ENCODE measurements at regions not wholly inside any gene's neighbourhood (a gene's known extent, or its start where the extent isn't known, plus 50 kb on each side); places are given as distances from the start of the nearest gene placed in this dataset.

DNA sequence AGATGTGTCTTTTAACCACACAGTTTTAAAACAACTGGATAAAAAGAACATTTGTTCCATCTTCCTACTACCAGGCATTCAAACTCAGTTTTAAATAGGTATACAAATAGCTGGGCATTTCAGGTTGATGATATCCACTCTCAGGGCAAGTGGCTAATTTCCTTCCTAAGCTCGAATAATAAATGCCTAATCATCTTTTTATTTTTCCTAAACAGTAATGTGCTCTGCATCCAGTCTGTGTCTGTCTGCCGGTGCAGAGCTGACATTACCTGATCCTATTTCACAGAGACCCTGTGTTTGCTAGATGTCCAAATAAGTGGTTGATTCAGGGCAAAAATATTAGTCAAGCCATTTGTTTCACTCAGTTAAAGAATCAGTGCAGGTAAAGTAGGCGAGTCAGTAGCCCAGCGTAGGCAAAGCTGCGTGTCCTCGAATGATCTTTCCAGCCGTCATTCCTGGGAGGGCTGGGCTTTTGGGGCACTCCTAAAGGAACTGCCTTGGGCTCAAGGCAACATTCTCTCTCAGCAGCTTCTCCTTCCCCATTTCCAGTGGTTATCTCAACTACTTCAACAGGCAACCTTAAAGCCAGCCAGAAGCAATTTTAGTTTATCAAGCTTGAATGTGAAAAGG, 74.2 kb upstream of the BMP2 start:
- Histone ChIP-seq H3K9me3 (ENCODE audit: insufficient read depth, low read depth, low read length) (no peaks in the 10 kb centered on the region), H3K27me3 (ENCODE audit: insufficient read depth, low read length) (no peaks in the 10 kb centered on the region), H3K4me3 (ENCODE audit: insufficient read depth, low read depth, low read length) (no peak overlapping the region), H3K4me1 (ENCODE audit: insufficient read depth, low read length) (no peaks in the 10 kb centered on the region), H3K4me2 (ENCODE audit: low read length) (no peak overlapping the region), H3K79me2 (ENCODE audit: insufficient read depth, low read length) (no peaks in the 10 kb centered on the region), H3K36me3 (ENCODE audit: insufficient read depth, low read length) (no peaks in the 10 kb centered on the region), H4K20me1 (ENCODE audit: insufficient read depth, low read length) (no peaks in the 10 kb centered on the region), H3K27ac (ENCODE audit: low read depth, low read length) (no peak overlapping the region), H3K9ac (ENCODE audit: low read length) (no peak overlapping the region), H2AFZ (ENCODE audit: low read depth, low read length) (no peak overlapping the region)
- DNase-seq (ENCODE audit: low read depth) (no peak), FAIRE-seq (no peak)
- Mint-ChIP-seq H3K4me3 (ENCODE audit: unreplicated experiment) (no peak overlapping the region), H3K4me1 (ENCODE audit: low read depth, unreplicated experiment) (peaks cover 18% of the 10 kb centered on the region), H3K9me3 (ENCODE audit: unreplicated experiment) (no peaks in the 10 kb centered on the region), H3K36me3 (ENCODE audit: low read depth, unreplicated experiment) (no peaks in the 10 kb centered on the region), H3K27ac (ENCODE audit: unreplicated experiment) (no peak overlapping the region), H3K27me3 (ENCODE audit: low read depth, unreplicated experiment) (no peaks in the 10 kb centered on the region)
- TF ChIP-seq CTCF (IDR thresholded peaks at IDR 0.05; ENCODE audit: insufficient read depth, low read depth, low read length) (no peak), EZH2 (IDR thresholded peaks at IDR 0.05; ENCODE audit: insufficient read depth, low read length) (no peak)

GRCh38 chr20:6692566-6693173, 74.8 kb upstream of the BMP2 start:
- Mint-ChIP-seq H3K27ac (ENCODE audit: unreplicated experiment) (no peak overlapping the region), H3K27me3 (ENCODE audit: low read depth, unreplicated experiment) (no peaks in the 10 kb centered on the region), H3K4me1 (ENCODE audit: low read depth, unreplicated experiment) (peaks cover 12% of the 10 kb centered on the region), H3K4me3 (ENCODE audit: unreplicated experiment) (no peak overlapping the region), H3K36me3 (ENCODE audit: low read depth, unreplicated experiment) (no peaks in the 10 kb centered on the region), H3K9me3 (ENCODE audit: unreplicated experiment) (no peaks in the 10 kb centered on the region)
- no peak for DNase-seq (ENCODE audit: low read depth)
- no peak overlapping the region for H3K9ac ChIP-seq (ENCODE audit: low read length)
- H3K4me2 ChIP-seq (ENCODE audit: low read length) = no peak overlapping the region
- H3K27ac ChIP-seq (ENCODE audit: low read depth, low read length) = no peak overlapping the region
- H3K79me2 ChIP-seq (ENCODE audit: insufficient read depth, low read length) = no peaks in the 10 kb centered on the region
- H2AFZ ChIP-seq (ENCODE audit: low read depth, low read length) = no peak overlapping the region
- H3K9me3 ChIP-seq (ENCODE audit: insufficient read depth, low read depth, low read length) = no peaks in the 10 kb centered on the region
- TF ChIP-seq CTCF (IDR thresholded peaks at IDR 0.05; ENCODE audit: insufficient read depth, low read depth, low read length) = no peak
- TF ChIP-seq EZH2 (IDR thresholded peaks at IDR 0.05; ENCODE audit: insufficient read depth, low read length) = no peak
- no peaks in the 10 kb centered on the region for H3K27me3 ChIP-seq (ENCODE audit: insufficient read depth, low read length)
- no peak for FAIRE-seq
- H3K4me1 ChIP-seq (ENCODE audit: insufficient read depth, low read length) = no peaks in the 10 kb centered on the region
- no peaks in the 10 kb centered on the region for H4K20me1 ChIP-seq (ENCODE audit: insufficient read depth, low read length)
- H3K36me3 ChIP-seq (ENCODE audit: insufficient read depth, low read length) = no peaks in the 10 kb centered on the region
- no peak overlapping the region for H3K4me3 ChIP-seq (ENCODE audit: insufficient read depth, low read depth, low read length)

GRCh38 chr20:6691516-6691915, 76.0 kb upstream of the BMP2 start:
- no peaks in the 10 kb centered on the region for H3K36me3 Mint-ChIP-seq (ENCODE audit: low read depth, unreplicated experiment)
- H3K27ac ChIP-seq (ENCODE audit: low read depth, low read length) = no peak overlapping the region
- no peak overlapping the region for H3K4me2 ChIP-seq (ENCODE audit: low read length)
- no peak overlapping the region for H3K4me3 ChIP-seq (ENCODE audit: insufficient read depth, low read depth, low read length)
- no peaks in the 10 kb centered on the region for H3K27me3 Mint-ChIP-seq (ENCODE audit: low read depth, unreplicated experiment)
- H3K9me3 Mint-ChIP-seq (ENCODE audit: unreplicated experiment) = no peaks in the 10 kb centered on the region
- no peak overlapping the region for H3K27ac Mint-ChIP-seq (ENCODE audit: unreplicated experiment)
- H3K27me3 ChIP-seq (ENCODE audit: insufficient read depth, low read length) = no peaks in the 10 kb centered on the region
- no peak overlapping the region for H3K4me3 Mint-ChIP-seq (ENCODE audit: unreplicated experiment)
- no peak overlapping the region for H2AFZ ChIP-seq (ENCODE audit: low read depth, low read length)
- no peak for FAIRE-seq
- no peaks in the 10 kb centered on the region for H4K20me1 ChIP-seq (ENCODE audit: insufficient read depth, low read length)
- H3K9ac ChIP-seq (ENCODE audit: low read length) = no peak overlapping the region
- H3K36me3 ChIP-seq (ENCODE audit: insufficient read depth, low read length) = no peaks in the 10 kb centered on the region
- no peaks in the 10 kb centered on the region for H3K79me2 ChIP-seq (ENCODE audit: insufficient read depth, low read length)
- peaks cover 8% of the 10 kb centered on the region for H3K4me1 Mint-ChIP-seq (ENCODE audit: low read depth, unreplicated experiment)
- H3K9me3 ChIP-seq (ENCODE audit: insufficient read depth, low read depth, low read length) = no peaks in the 10 kb centered on the region
- TF ChIP-seq EZH2 (IDR thresholded peaks at IDR 0.05; ENCODE audit: insufficient read depth, low read length) (no peak), CTCF (IDR thresholded peaks at IDR 0.05; ENCODE audit: insufficient read depth, low read depth, low read length) (no peak)
- no peak for DNase-seq (ENCODE audit: low read depth)
- no peaks in the 10 kb centered on the region for H3K4me1 ChIP-seq (ENCODE audit: insufficient read depth, low read length)

All from astrocyte (in vitro differentiated cells and primary cell).